B cell (primary cell): ENCODE measurements at regions not wholly inside any gene's neighbourhood (a gene's known extent, or its start where the extent isn't known, plus 50 kb on each side); places are given as distances from the start of the nearest gene placed in this dataset.

ENCODE experiments used
- ATAC-seq: fragments of 200-7000 bp; cut with Tn5 transposase; one replicate; pipeline ENCODE4 v1.10.0; 2021; ENCODE audit warnings: low read depth, mild to moderate bottlenecking, moderate number of reproducible peaks, moderate library complexity
- CTCF ChIA-PET: fragments of 350-600 bp; sonication (Branson Sonifier 250); formaldehyde crosslinking; loops from one replicate; lab custom pipeline; 2021; ENCODE audit warnings: antibody characterized with exemption, inconsistent platforms; lab: Charles Lee
- POLR2A ChIA-PET: fragments of 350-600 bp; sonication (Branson Sonifier 250); formaldehyde crosslinking; loops from one replicate; lab custom pipeline; 2021; ENCODE audit warnings: antibody characterized with exemption; lab: Charles Lee
- DNase-seq: peaks from one replicate; pipeline ENCODE4 v3.0.0; 2013
- H2AFZ ChIP-seq: 2 replicates; pipeline ENCODE4 v1.6.1; 2012; ENCODE audit warnings: mild to moderate bottlenecking, low read depth, low read length; ENCODE audit not compliant: insufficient read depth, poor library complexity, severe bottlenecking
- H3K27ac ChIP-seq, 2 donors: 1 replicate in 1 of 2; 2 replicates in 1 of 2; pipeline ENCODE4 v1.5.1; 2012 to 2013; ENCODE audit warnings: low read length in 2 of 2, mild to moderate bottlenecking in 2 of 2, moderate library complexity in 1 of 2
- H3K27me3 ChIP-seq, 4 experiments: fragments of 200-600 bp in 1 of 4; sonication (generic) in 1 of 4; replicated peaks in 1 of 4; 1 replicate in 2 of 4; 2 replicates in 2 of 4; pipeline versions ENCODE4 v1.6.1 to v1.7.0; 2013 to 2016; ENCODE audit warnings: low read length in 3 of 4, mild to moderate bottlenecking in 2 of 4, mixed read lengths in 1 of 4, moderate library complexity in 1 of 4; ENCODE audit not compliant: insufficient read depth in 4 of 4, control insufficient read depth in 3 of 4; ENCODE audit errors: control extremely low read depth in 1 of 4
- H3K36me3 ChIP-seq, 2 experiments: replicated peaks in 1 of 2; 1 replicate in 1 of 2; 2 replicates in 1 of 2; pipeline versions ENCODE4 v1.6.1 to v1.7.1; 2013; ENCODE audit warnings: low read length in 1 of 2; ENCODE audit not compliant: insufficient read depth in 2 of 2, control insufficient read depth in 1 of 2; ENCODE audit errors: control extremely low read depth in 1 of 2, extremely low read depth in 1 of 2
- H3K4me1 ChIP-seq, 2 donors: fragments of 200-600 bp in 1 of 2; sonication (generic) in 1 of 2; 1 replicate in 1 of 2; 2 replicates in 1 of 2; pipeline versions ENCODE4 v1.5.1 to v1.6.1; 2013 to 2017; ENCODE audit warnings: low read length in 2 of 2; ENCODE audit not compliant: control insufficient read depth in 2 of 2, insufficient read depth in 2 of 2
- H3K4me2 ChIP-seq: replicated peaks from 2 replicates; pipeline ENCODE3; 2012; ENCODE audit warnings: mild to moderate bottlenecking, low read depth, low read length; ENCODE audit not compliant: poor library complexity, severe bottlenecking
- H3K4me3 ChIP-seq, 5 experiments: fragments of 200-600 bp in 1 of 5; sonication (generic) in 1 of 5; 1 replicate in 3 of 5; 2 replicates in 2 of 5; pipeline versions ENCODE4 v1.5.1 to v1.7.0; 2011 to 2016; ENCODE audit warnings: low read length in 4 of 5, mild to moderate bottlenecking in 4 of 5, low read depth in 2 of 5, control low read depth in 1 of 5, moderate library complexity in 1 of 5; ENCODE audit not compliant: insufficient read depth in 1 of 5; ENCODE audit errors: control extremely low read depth in 1 of 5, extremely low read depth in 1 of 5
- H3K79me2 ChIP-seq: fragments of 200-600 bp; sonication (generic); one replicate; pipeline ENCODE4 v1.6.0; 2016; ENCODE audit warnings: low read length; ENCODE audit not compliant: control insufficient read depth, insufficient read depth
- H3K9ac ChIP-seq: fragments of 200-600 bp; sonication (generic); 2 replicates; pipeline ENCODE4 v1.6.1; 2017; ENCODE audit warnings: mild to moderate bottlenecking, low read length, moderate library complexity
- H3K9me3 ChIP-seq, 3 donors: one replicate each; pipeline versions ENCODE4 v1.6.1 to v1.7.1; 2013; ENCODE audit warnings: low read length in 2 of 3; ENCODE audit not compliant: control insufficient read depth in 2 of 3, insufficient read depth in 1 of 3; ENCODE audit errors: control extremely low read depth in 1 of 3
- H4K20me1 ChIP-seq: 2 replicates; pipeline ENCODE4 v1.6.0; 2012; ENCODE audit warnings: mild to moderate bottlenecking, low read length; ENCODE audit not compliant: insufficient read depth, control insufficient read depth, poor library complexity, severe bottlenecking
- H3K27ac Mint-ChIP-seq: one replicate; pipeline ENCODE4 v1.8.0; 2021; ENCODE audit warnings: mixed read lengths
- H3K27me3 Mint-ChIP-seq: one replicate; pipeline ENCODE4 v1.8.0; 2021; ENCODE audit warnings: mixed read lengths
- H3K4me1 Mint-ChIP-seq: one replicate; pipeline ENCODE4 v1.8.0; 2021; ENCODE audit warnings: mixed read lengths
- H3K4me3 Mint-ChIP-seq: one replicate; pipeline ENCODE4 v1.8.0; 2021; ENCODE audit warnings: mixed read lengths
- H3K9me3 Mint-ChIP-seq: one replicate; pipeline ENCODE4 v1.8.0; 2022; ENCODE audit warnings: mixed read lengths; ENCODE audit not compliant: insufficient read depth
- EZH2 ChIP-seq: IDR thresholded peaks from 2 replicates; pipeline ENCODE4 v1.6.1; 2012; ENCODE audit warnings: borderline replicate concordance, low read depth, mild to moderate bottlenecking, moderate library complexity, low read length; ENCODE audit not compliant: insufficient read depth, poor library complexity, severe bottlenecking
- intact Hi-C: fragments of 100-400 bp; cut with micrococcal nuclease; formaldehyde crosslinking; loops from one replicate; pipeline ENCODE4 v1.10.0; 2022
- TF ChIP-seq, protein P1 (sequence below): fragments of 200-600 bp; IDR thresholded peaks from one replicate; pipeline ENCODE4 v1.8.0; 2022; ENCODE audit warnings: antibody characterized with exemption, mild to moderate bottlenecking

DNA sequence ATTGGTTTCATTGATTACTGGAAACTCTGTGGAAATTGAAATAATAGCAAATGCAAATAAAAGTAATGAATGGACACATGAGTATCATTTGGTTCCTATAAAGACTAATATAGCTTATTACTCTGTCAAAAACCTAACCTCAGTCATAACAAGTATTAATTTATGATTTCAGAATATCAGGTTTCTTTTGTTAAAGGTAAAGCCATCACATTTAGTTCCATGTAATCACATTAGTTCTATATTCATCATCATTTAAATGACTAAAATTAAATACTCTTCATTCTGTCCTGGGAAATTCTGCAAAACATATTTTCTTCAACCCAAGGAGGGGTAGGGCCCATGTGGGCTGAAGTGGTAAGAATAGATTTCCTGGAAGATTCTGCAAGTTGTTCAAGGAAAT, 68.2 kb upstream of the ANO3 start:
- TF ChIP-seq, protein P1, sequence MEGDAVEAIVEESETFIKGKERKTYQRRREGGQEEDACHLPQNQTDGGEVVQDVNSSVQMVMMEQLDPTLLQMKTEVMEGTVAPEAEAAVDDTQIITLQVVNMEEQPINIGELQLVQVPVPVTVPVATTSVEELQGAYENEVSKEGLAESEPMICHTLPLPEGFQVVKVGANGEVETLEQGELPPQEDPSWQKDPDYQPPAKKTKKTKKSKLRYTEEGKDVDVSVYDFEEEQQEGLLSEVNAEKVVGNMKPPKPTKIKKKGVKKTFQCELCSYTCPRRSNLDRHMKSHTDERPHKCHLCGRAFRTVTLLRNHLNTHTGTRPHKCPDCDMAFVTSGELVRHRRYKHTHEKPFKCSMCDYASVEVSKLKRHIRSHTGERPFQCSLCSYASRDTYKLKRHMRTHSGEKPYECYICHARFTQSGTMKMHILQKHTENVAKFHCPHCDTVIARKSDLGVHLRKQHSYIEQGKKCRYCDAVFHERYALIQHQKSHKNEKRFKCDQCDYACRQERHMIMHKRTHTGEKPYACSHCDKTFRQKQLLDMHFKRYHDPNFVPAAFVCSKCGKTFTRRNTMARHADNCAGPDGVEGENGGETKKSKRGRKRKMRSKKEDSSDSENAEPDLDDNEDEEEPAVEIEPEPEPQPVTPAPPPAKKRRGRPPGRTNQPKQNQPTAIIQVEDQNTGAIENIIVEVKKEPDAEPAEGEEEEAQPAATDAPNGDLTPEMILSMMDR = no peak
- TF ChIP-seq EZH2 = no peak
- no peak overlapping the region for H3K27ac ChIP-seq
- intact Hi-C loops = no loop called here
- no peaks in the 10 kb centered on the region for H3K9me3 ChIP-seq
- H3K79me2 ChIP-seq = no peaks in the 10 kb centered on the region
- no peak overlapping the region for H3K27ac Mint-ChIP-seq
- H3K9me3 Mint-ChIP-seq = no peaks in the 10 kb centered on the region
- H3K27me3 Mint-ChIP-seq = no peaks in the 10 kb centered on the region
- H3K9ac ChIP-seq = no peak overlapping the region
- H3K36me3 ChIP-seq = no peaks in the 10 kb centered on the region
- POLR2A ChIA-PET = no interaction called here
- no peaks in the 10 kb centered on the region for H4K20me1 ChIP-seq
- H3K27me3 ChIP-seq = no peaks in the 10 kb centered on the region
- H2AFZ ChIP-seq = no peak overlapping the region
- H3K4me3 ChIP-seq = no peak overlapping the region
- H3K4me2 ChIP-seq = no peak overlapping the region
- no peak overlapping the region for H3K4me3 Mint-ChIP-seq
- ATAC-seq = no peak
- CTCF ChIA-PET = interaction anchor here (0.6 to 0.9 kb wide), 2 partner anchors 21 to 36 kb away, joined by 3 read pairs; no protein-coding TSS in a partner anchor
- H3K4me1 ChIP-seq = no peaks in the 10 kb centered on the region
- no peak for DNase-seq
- H3K4me1 Mint-ChIP-seq = no peaks in the 10 kb centered on the region

DNA sequence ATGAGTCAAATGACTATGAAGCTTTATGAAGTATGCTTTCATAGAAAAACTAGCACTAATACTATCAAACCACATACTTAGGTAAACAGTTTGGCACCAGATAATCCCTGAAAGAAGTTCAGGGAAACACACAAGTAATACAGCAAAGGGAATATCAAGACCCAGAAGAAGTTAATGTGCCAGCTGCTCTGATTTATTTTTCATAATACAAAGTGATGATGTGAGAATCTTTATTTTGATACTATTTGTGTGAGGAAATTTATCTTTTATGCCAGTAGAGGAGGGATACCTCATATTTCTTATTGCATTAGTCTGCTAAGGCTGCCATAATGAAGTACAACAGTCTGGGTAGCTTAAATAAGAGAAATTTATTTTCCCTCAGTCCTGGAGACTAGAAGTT, 67.7 kb upstream of the ANO3 start:
- no peaks in the 10 kb centered on the region for H3K27me3 ChIP-seq
- Mint-ChIP-seq H3K4me3 (no peak overlapping the region), H3K27me3 (no peaks in the 10 kb centered on the region), H3K27ac (no peak overlapping the region), H3K4me1 (no peaks in the 10 kb centered on the region), H3K9me3 (no peaks in the 10 kb centered on the region)
- DNase-seq (no peak), ATAC-seq (no peak)
- CTCF ChIA-PET = interaction anchor here (0.6 to 0.9 kb wide), 2 partner anchors 20 to 36 kb away, joined by 3 read pairs; no protein-coding TSS in a partner anchor
- TF ChIP-seq, protein P1 = no peak
- TF ChIP-seq EZH2 = no peak
- no peaks in the 10 kb centered on the region for H3K79me2 ChIP-seq
- no peak overlapping the region for H3K27ac ChIP-seq
- H3K4me2 ChIP-seq = no peak overlapping the region
- no peaks in the 10 kb centered on the region for H3K4me1 ChIP-seq
- no peak overlapping the region for H2AFZ ChIP-seq
- no peak overlapping the region for H3K4me3 ChIP-seq
- H3K9me3 ChIP-seq = no peaks in the 10 kb centered on the region
- H4K20me1 ChIP-seq = no peaks in the 10 kb centered on the region
- no peaks in the 10 kb centered on the region for H3K36me3 ChIP-seq
- intact Hi-C loops = no loop called here
- no peak overlapping the region for H3K9ac ChIP-seq
- POLR2A ChIA-PET = no interaction called here
